ENCODE measurements at regions not wholly inside any gene's neighbourhood (a gene's known extent, or its start where the extent isn't known, plus 50 kb on each side); places are given as distances from the start of the nearest gene placed in this dataset.
"Not testable (repeated sequence)": the region's sequence is repeated elsewhere in the genome, so short reads cannot be mapped to it uniquely, and the experiment has no call there.

GRCh38 chr2:193837111-193837738 is 1642.5 kb upstream of the TMEFF2 start:
- no peak for DNase-seq (ENCODE audit: low spot score in 2 of 2)
- Mint-ChIP-seq H3K36me3 (no peaks in the 10 kb centered on the region), H3K9me3 (no peaks in the 10 kb centered on the region), H3K4me1 (no peaks in the 10 kb centered on the region), H3K27ac (no peak overlapping the region), H3K4me3 (no peak overlapping the region)
- no peak for ATAC-seq

- H3K36me3 Mint-ChIP-seq; DNase-seq (ENCODE audit: low spot score in 2 of 2); H3K4me3 Mint-ChIP-seq; H3K27ac Mint-ChIP-seq; H3K4me1 Mint-ChIP-seq; ATAC-seq; H3K9me3 Mint-ChIP-seq: not testable (repeated sequence)
These were observed 1641.8 kb upstream of the TMEFF2 start for GRCh38 chr2:193836424-193837006.

GRCh38 chr2:193833895-193834294 is 1639.2 kb upstream of the TMEFF2 start:
- H3K4me1 Mint-ChIP-seq; H3K4me3 Mint-ChIP-seq; DNase-seq (ENCODE audit: low spot score in 2 of 2); H3K9me3 Mint-ChIP-seq; H3K36me3 Mint-ChIP-seq; H3K27ac Mint-ChIP-seq; ATAC-seq: not testable (repeated sequence)

DNA sequence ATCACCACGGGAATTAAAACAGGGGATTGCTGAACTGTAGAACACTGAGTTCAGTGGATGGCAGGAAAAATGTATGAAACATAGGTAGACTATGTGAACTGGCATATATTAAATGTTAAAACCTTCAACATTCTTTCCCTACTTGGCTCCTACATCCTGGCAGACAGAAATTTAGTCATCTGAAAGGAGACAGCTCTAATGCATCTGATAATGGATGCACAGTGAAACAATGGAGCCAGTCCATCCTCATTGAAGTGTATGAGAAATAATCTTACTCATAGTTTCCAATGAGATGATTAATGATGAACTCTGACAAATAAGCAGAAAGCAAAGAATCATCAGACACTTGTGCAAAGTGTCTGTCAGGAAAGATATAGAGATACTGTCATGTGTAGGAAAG is 1629.7 kb upstream of the TMEFF2 start:
- no peak overlapping the region for H3K4me3 Mint-ChIP-seq
- ATAC-seq = no peak
- peaks cover 3% of the 10 kb centered on the region for H3K9me3 Mint-ChIP-seq
- no peak for DNase-seq (ENCODE audit: low spot score in 2 of 2)
- no peaks in the 10 kb centered on the region for H3K36me3 Mint-ChIP-seq
- no peak overlapping the region for H3K27ac Mint-ChIP-seq
- no peaks in the 10 kb centered on the region for H3K4me1 Mint-ChIP-seq

DNA sequence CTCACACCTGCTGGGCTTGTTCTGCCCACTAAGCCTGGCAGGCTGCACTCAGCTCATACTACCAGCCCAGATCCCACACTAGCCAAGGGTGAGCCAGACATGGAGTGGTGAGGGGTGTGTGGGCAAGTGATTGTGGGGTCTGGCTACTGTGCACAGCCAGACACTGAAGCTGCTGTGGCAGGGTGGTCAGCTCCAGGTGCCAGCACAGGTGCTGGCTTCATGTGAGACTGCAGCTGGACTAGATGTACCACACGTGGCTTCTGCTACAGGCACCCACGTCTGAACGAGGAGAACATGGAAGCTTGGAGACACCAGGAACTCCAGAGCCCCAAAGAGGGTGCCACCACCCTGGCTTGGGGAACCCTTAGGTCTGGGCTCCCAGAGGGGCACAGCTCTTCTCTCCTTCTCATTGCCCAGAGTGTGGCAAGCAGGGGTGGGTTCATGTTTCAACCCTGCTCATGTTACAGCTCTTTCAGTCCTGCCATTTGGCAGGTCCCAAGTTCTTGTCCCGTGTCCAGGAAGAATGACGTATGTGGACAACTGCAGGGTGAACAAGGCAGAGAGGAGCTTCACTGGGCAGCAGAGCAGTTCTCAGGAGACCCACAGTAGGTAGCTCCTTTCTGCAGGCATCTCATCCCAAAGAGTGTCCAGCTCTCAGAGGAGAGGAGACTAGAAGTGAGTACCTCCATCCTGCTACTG is 1624.2 kb upstream of the TMEFF2 start:
- H3K36me3 Mint-ChIP-seq = no peaks in the 10 kb centered on the region
- H3K9me3 Mint-ChIP-seq = peaks cover 3% of the 10 kb centered on the region
- H3K27ac Mint-ChIP-seq = no peak overlapping the region
- H3K4me1 Mint-ChIP-seq = no peaks in the 10 kb centered on the region
- ATAC-seq = peak; percentile 28
- DNase-seq (ENCODE audit: low spot score in 2 of 2) = no peak
- no peak overlapping the region for H3K4me3 Mint-ChIP-seq

DNA sequence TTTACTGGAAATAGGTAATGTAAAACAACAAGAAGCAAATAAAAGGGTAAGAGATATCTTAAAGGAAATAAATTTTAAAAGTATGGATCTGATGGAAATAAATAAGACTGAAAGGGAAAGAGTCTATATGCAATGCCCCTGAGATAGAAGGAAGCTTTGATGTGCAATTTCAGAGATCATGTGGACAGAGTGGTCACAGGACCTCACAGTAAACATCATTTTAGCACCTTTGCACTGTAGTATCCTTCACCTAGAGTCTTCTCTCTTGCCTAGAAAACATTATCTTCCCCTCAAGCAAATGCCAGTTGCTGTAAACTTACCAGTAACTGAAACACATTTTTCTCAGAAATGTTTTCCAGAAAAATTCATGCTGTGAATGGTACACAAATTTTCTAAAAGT is 1621.3 kb upstream of the TMEFF2 start:
- no peaks in the 10 kb centered on the region for H3K36me3 Mint-ChIP-seq
- no peak for ATAC-seq
- no peaks in the 10 kb centered on the region for H3K4me1 Mint-ChIP-seq
- H3K4me3 Mint-ChIP-seq = no peak overlapping the region
- H3K9me3 Mint-ChIP-seq = peaks cover 2% of the 10 kb centered on the region
- H3K27ac Mint-ChIP-seq = no peak overlapping the region
- DNase-seq (ENCODE audit: low spot score in 2 of 2) = no peak

DNA sequence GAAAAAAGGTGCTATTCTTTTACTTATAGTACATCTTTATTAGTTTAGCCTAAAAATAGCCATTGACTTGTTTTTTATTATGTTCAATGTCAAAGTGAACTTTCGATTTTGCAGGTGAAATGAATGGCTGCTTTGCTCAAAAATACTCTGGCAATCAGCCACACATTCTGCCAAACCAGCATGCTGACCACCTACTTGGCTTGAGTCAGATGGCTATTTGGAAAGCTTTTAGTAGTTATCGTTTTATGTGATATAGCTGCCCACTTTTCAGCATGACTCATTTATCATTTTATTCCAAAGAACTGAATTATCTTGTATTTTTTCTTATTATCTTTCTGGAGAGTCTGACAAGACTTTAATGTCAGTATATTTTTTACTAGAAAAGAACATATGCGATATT is 1615.8 kb upstream of the TMEFF2 start:
- DNase-seq (ENCODE audit: low spot score in 2 of 2) (no peak), ATAC-seq (no peak)
- Mint-ChIP-seq H3K9me3 (peaks cover 2% of the 10 kb centered on the region), H3K4me3 (no peak overlapping the region), H3K36me3 (no peaks in the 10 kb centered on the region), H3K4me1 (no peaks in the 10 kb centered on the region), H3K27ac (no peak overlapping the region)

GRCh38 chr2:193808877-193809276 is 1614.1 kb upstream of the TMEFF2 start:
- H3K36me3 Mint-ChIP-seq = no peaks in the 10 kb centered on the region
- DNase-seq (ENCODE audit: low spot score in 2 of 2) = no peak
- H3K9me3 Mint-ChIP-seq = peaks cover 2% of the 10 kb centered on the region
- no peak for ATAC-seq
- H3K4me3 Mint-ChIP-seq = no peak overlapping the region
- no peak overlapping the region for H3K27ac Mint-ChIP-seq
- H3K4me1 Mint-ChIP-seq = no peaks in the 10 kb centered on the region

DNA sequence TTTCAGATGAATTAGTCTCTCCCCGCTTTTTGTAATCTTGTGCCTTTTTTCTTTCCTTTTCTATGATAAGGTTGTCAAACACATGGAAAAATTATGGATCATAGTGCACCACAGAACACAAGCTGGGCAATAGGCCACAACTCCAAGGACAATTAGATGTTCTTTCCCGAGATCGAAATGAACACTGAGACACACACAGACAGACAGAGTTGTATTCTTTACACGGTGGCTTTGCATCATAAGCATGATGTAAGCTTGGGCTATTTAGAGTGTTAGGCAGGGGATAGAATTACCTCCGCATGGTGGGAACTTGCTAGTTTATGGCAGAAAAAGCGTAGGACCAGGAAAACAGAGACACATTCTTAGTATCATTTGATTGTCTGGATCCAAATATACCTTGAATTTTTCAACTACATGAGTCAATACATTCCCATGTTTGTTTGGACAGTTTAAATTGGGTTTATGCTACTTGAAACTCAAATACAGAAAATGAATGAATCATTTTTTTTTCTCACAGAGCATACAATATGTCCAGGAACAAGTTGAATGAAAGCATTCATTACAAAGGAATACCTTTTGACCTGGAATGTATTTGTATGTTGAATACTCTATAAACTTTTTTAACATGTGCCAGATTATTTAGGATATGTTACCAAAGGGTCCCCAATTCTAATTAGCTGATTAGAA is 1611.5 kb upstream of the TMEFF2 start:
- Mint-ChIP-seq H3K4me3 (no peak overlapping the region), H3K4me1 (no peaks in the 10 kb centered on the region), H3K9me3 (no peaks in the 10 kb centered on the region), H3K27ac (no peak overlapping the region), H3K36me3 (no peaks in the 10 kb centered on the region)
- ATAC-seq (no peak), DNase-seq (ENCODE audit: low spot score in 2 of 2) (no peak)

DNA sequence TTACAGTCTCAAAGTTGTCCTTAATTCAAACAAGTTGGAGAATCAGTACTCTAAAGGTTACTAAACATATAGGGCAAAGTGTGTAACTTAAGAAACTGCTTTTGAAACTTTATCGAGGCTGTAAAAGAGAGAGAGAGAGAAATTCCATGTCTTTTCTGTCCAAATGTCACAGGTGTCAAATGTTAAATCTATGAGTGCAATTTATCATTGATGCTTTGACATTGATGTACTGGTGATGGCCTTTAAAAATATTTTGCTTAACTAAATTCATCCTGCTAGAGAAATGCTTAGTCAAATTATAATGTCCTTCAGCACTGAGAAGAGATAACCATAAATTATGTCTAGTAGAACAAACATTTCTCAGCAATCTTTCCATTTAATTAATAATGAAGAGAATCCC is 1602.1 kb upstream of the TMEFF2 start:
- Mint-ChIP-seq H3K4me1 (no peaks in the 10 kb centered on the region), H3K9me3 (peaks cover 5% of the 10 kb centered on the region), H3K4me3 (no peak overlapping the region), H3K36me3 (no peaks in the 10 kb centered on the region), H3K27ac (no peak overlapping the region)
- ATAC-seq (no peak), DNase-seq (ENCODE audit: low spot score in 2 of 2) (no peak)

- Mint-ChIP-seq H3K4me3 (no peak overlapping the region), H3K27ac (no peak overlapping the region), H3K9me3 (peaks cover 3% of the 10 kb centered on the region), H3K36me3 (no peaks in the 10 kb centered on the region), H3K4me1 (no peaks in the 10 kb centered on the region)
- no peak for ATAC-seq
- DNase-seq (ENCODE audit: low spot score in 2 of 2) = no peak
These were observed 1599.2 kb upstream of the TMEFF2 start for GRCh38 chr2:193793914-193794313.

DNA sequence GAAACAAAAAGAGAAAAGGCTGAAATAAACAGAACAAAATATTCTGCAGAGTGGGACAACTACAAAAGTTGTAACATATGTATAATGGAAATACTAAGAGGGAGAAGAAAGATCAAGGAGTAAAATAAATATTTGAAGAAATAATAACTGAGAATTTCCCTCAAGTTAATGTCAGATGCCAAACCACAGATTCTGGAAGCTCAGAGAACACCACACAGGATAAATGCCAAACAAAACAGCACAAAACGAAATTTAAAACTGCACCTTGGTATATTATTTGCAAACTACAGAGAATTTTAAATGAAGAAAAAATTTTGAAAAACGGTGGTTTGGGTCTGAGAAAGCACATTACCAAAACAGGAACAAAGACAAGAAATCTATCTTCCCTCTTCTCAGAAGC is 1588.9 kb upstream of the TMEFF2 start:
- Mint-ChIP-seq H3K27ac (no peak overlapping the region), H3K4me3 (no peak overlapping the region), H3K36me3 (no peaks in the 10 kb centered on the region)

DNA sequence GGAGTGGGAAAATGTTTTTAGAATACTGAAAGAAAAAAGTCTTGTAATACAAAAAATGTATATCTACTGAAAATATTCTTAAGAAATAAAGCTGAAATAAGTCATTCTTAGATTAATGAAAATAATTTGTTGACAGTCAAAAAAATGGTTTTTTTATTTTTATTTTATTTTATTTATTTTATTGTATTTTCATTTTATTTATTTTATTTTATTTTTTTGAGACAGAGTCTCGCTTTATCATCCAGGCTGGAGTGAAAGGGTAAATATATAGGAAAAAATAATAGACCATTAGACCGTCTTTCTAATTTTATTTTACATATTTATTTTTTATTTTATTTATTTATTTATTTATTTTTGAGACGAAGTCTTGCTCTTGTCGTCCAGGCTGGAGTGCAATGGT is 1583.6 kb upstream of the TMEFF2 start:
- peaks cover 3% of the 10 kb centered on the region for H3K9me3 Mint-ChIP-seq
- no peaks in the 10 kb centered on the region for H3K4me1 Mint-ChIP-seq
- DNase-seq (ENCODE audit: low spot score in 2 of 2) (no peak), ATAC-seq (no peak)
- no peak overlapping the region for H3K4me3 Mint-ChIP-seq
- H3K27ac Mint-ChIP-seq = no peak overlapping the region
- H3K36me3 Mint-ChIP-seq = no peaks in the 10 kb centered on the region

More for the DNA sequence above, 1588.9 kb upstream of the TMEFF2 start:
- Mint-ChIP-seq H3K9me3 (peaks cover 16% of the 10 kb centered on the region), H3K4me1 (no peaks in the 10 kb centered on the region)
- DNase-seq (ENCODE audit: low spot score in 2 of 2) (no peak), ATAC-seq (no peak)

GRCh38 chr2:193776988-193777387 is 1582.3 kb upstream of the TMEFF2 start:
- Mint-ChIP-seq H3K4me3 (no peak overlapping the region), H3K27ac (no peak overlapping the region), H3K4me1 (no peaks in the 10 kb centered on the region), H3K9me3 (no peaks in the 10 kb centered on the region), H3K36me3 (no peaks in the 10 kb centered on the region)
- ATAC-seq (no peak), DNase-seq (ENCODE audit: low spot score in 2 of 2) (no peak)

DNA sequence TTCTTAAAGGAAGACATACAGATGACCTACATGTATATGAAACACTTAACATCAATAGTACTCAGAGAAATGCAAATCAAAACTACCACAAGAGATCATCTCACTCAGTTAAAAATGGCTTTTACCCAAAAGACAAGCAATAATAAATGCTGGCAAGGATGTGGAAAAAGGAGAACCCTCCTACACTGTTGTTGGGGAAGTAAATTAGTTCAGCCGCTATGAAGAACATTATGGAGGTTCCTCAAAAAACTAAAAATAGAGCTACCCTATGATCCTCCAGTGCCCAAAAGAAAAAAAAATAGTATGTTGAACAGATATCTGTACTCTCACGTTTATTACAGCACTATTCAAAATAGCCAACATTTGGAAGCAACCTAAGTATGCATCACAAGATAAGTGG is 1579.4 kb upstream of the TMEFF2 start:
- H3K9me3 Mint-ChIP-seq = no peaks in the 10 kb centered on the region
- ATAC-seq (no peak), DNase-seq (ENCODE audit: low spot score in 2 of 2) (no peak)
- H3K4me3 Mint-ChIP-seq = no peak overlapping the region
- no peaks in the 10 kb centered on the region for H3K36me3 Mint-ChIP-seq
- H3K27ac Mint-ChIP-seq = no peak overlapping the region
- H3K4me1 Mint-ChIP-seq = no peaks in the 10 kb centered on the region

GRCh38 chr2:193751299-193751698 is 1556.6 kb upstream of the TMEFF2 start:
- Mint-ChIP-seq H3K27ac (no peak overlapping the region), H3K4me3 (no peak overlapping the region), H3K9me3 (peaks cover 12% of the 10 kb centered on the region), H3K4me1 (no peaks in the 10 kb centered on the region), H3K36me3 (no peaks in the 10 kb centered on the region)
- ATAC-seq = no peak
- DNase-seq (ENCODE audit: low spot score in 2 of 2) = no peak
